ENCODE measurements at regions not wholly inside any gene's neighbourhood (a gene's known extent, or its start where the extent isn't known, plus 50 kb on each side); places are given as distances from the start of the nearest gene placed in this dataset.

GRCh38 chr3:144915202-144915601 lies 943.6 kb downstream of the DIPK2A start:
- no peaks in the 10 kb centered on the region for H3K4me1 Mint-ChIP-seq
- DNase-seq: no peak
- no peak overlapping the region for H3K4me3 Mint-ChIP-seq
- Histone ChIP-seq H3K27me3 (ENCODE audit: control insufficient read depth, insufficient read depth, low read length, poor library complexity, severe bottlenecking) (no peaks in the 10 kb centered on the region), H3K4me1 (ENCODE audit: control insufficient read depth, insufficient read depth, low read length) (no peaks in the 10 kb centered on the region), H3K27ac (ENCODE audit: low read depth, low read length) (no peak overlapping the region), H3K9ac (ENCODE audit: extremely low read depth, low read length, poor library complexity, severe bottlenecking) (no peak overlapping the region), H3K4me3 (ENCODE audit: low read length) (no peak overlapping the region), H3K9me3 (ENCODE audit: control insufficient read depth, low read length) (peaks cover under 1% of the 10 kb centered on the region), H3K36me3 (ENCODE audit: control insufficient read depth, insufficient read depth, low read length) (no peaks in the 10 kb centered on the region)
- no peak for TF ChIP-seq CTCF (conservative IDR thresholded peaks at IDR 0.05)
- WGBS, 2 experiments (ENCODE audit: insufficient coverage in 1 of 2, insufficient read length in 1 of 2): 91% methylated on average over 5 of the region's 5 CpGs; no CpG with 5 or more reads in 1 of the 2 experiments
- H3K36me3 Mint-ChIP-seq (ENCODE audit: low read depth): no peaks in the 10 kb centered on the region
- no peaks in the 10 kb centered on the region for H3K27me3 Mint-ChIP-seq (ENCODE audit: insufficient read depth)
- H3K9me3 Mint-ChIP-seq: peaks cover 8% of the 10 kb centered on the region
- H3K27ac Mint-ChIP-seq: no peak overlapping the region

GRCh38 chr3:144921710-144922109 lies 950.1 kb downstream of the DIPK2A start:
- Histone ChIP-seq H3K27ac (ENCODE audit: low read depth, low read length) (no peak overlapping the region), H3K4me1 (ENCODE audit: control insufficient read depth, insufficient read depth, low read length) (no peaks in the 10 kb centered on the region), H3K36me3 (ENCODE audit: control insufficient read depth, insufficient read depth, low read length) (no peaks in the 10 kb centered on the region), H3K4me3 (ENCODE audit: low read length) (no peak overlapping the region), H3K27me3 (ENCODE audit: control insufficient read depth, insufficient read depth, low read length, poor library complexity, severe bottlenecking) (no peaks in the 10 kb centered on the region), H3K9me3 (ENCODE audit: control insufficient read depth, low read length) (no peaks in the 10 kb centered on the region), H3K9ac (ENCODE audit: extremely low read depth, low read length, poor library complexity, severe bottlenecking) (no peak overlapping the region)
- TF ChIP-seq CTCF (conservative IDR thresholded peaks at IDR 0.05): no peak
- DNase-seq: no peak
- Mint-ChIP-seq H3K36me3 (ENCODE audit: low read depth) (no peaks in the 10 kb centered on the region), H3K9me3 (no peaks in the 10 kb centered on the region), H3K27ac (no peak overlapping the region), H3K27me3 (ENCODE audit: insufficient read depth) (no peaks in the 10 kb centered on the region), H3K4me1 (peaks cover 2% of the 10 kb centered on the region), H3K4me3 (no peak overlapping the region)
- WGBS, 2 experiments (ENCODE audit: insufficient coverage in 1 of 2, insufficient read length in 1 of 2): 94 to 95% methylated on average over 4 of the region's 4 CpGs

- Histone ChIP-seq H3K9ac (ENCODE audit: extremely low read depth, low read length, poor library complexity, severe bottlenecking) (no peak overlapping the region), H3K4me3 (ENCODE audit: low read length) (no peak overlapping the region), H3K36me3 (ENCODE audit: control insufficient read depth, insufficient read depth, low read length) (no peaks in the 10 kb centered on the region), H3K9me3 (ENCODE audit: control insufficient read depth, low read length) (no peaks in the 10 kb centered on the region), H3K27me3 (ENCODE audit: control insufficient read depth, insufficient read depth, low read length, poor library complexity, severe bottlenecking) (no peaks in the 10 kb centered on the region), H3K4me1 (ENCODE audit: control insufficient read depth, insufficient read depth, low read length) (no peaks in the 10 kb centered on the region), H3K27ac (ENCODE audit: low read depth, low read length) (no peak overlapping the region)
- no peaks in the 10 kb centered on the region for H3K36me3 Mint-ChIP-seq (ENCODE audit: low read depth)
- TF ChIP-seq CTCF (conservative IDR thresholded peaks at IDR 0.05): no peak
- DNase-seq: no peak
- WGBS, 2 experiments (ENCODE audit: insufficient coverage in 1 of 2, insufficient read length in 1 of 2): 65 to 82% methylated on average over 2 to 3 of the region's 3 CpGs
- H3K9me3 Mint-ChIP-seq: no peaks in the 10 kb centered on the region
- peaks cover 2% of the 10 kb centered on the region for H3K4me1 Mint-ChIP-seq
- H3K27me3 Mint-ChIP-seq (ENCODE audit: insufficient read depth): no peaks in the 10 kb centered on the region
- H3K27ac Mint-ChIP-seq: no peak overlapping the region
- no peak overlapping the region for H3K4me3 Mint-ChIP-seq
These were observed 951.6 kb downstream of the DIPK2A start for GRCh38 chr3:144923046-144923775.
